ENCODE measurements at regions not wholly inside any gene's neighbourhood (a gene's known extent, or its start where the extent isn't known, plus 50 kb on each side); places are given as distances from the start of the nearest gene placed in this dataset.

DNA sequence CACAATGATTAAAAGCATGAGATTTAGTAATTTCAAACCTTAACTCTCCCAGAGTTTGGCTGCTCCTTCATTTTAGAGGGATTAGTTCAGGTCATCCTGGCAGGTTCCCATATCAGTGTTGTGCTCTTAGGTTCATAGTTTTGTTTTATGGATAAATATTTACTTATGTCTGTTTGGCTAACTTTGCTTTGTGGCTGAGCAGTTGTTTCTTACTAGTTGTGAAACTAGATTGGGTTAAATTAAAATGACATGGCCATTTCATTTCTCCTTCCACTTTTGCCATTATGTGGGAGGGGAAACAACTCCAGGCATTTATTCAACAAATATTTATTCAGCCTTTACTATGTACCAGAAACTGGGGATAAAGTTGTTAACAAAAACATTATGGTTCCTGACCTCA lies 158.8 kb downstream of the TMTC3 start:
- no peak overlapping the region for H3K9ac ChIP-seq
- H2AFZ ChIP-seq: no peak overlapping the region
- TF ChIP-seq, protein P1, sequence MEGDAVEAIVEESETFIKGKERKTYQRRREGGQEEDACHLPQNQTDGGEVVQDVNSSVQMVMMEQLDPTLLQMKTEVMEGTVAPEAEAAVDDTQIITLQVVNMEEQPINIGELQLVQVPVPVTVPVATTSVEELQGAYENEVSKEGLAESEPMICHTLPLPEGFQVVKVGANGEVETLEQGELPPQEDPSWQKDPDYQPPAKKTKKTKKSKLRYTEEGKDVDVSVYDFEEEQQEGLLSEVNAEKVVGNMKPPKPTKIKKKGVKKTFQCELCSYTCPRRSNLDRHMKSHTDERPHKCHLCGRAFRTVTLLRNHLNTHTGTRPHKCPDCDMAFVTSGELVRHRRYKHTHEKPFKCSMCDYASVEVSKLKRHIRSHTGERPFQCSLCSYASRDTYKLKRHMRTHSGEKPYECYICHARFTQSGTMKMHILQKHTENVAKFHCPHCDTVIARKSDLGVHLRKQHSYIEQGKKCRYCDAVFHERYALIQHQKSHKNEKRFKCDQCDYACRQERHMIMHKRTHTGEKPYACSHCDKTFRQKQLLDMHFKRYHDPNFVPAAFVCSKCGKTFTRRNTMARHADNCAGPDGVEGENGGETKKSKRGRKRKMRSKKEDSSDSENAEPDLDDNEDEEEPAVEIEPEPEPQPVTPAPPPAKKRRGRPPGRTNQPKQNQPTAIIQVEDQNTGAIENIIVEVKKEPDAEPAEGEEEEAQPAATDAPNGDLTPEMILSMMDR (IDR thresholded peaks at IDR 0.05): no peak
- H3K27ac ChIP-seq: no peak overlapping the region
- no peaks in the 10 kb centered on the region for H3K9me3 ChIP-seq (ENCODE audit: control insufficient read depth, low read length)
- no peak overlapping the region for H3K4me3 ChIP-seq (ENCODE audit: low read depth, low read length)
- H3K36me3 ChIP-seq (ENCODE audit: control insufficient read depth, insufficient read depth, low read length): no peaks in the 10 kb centered on the region
- H3K4me2 ChIP-seq (ENCODE audit: low read length): no peak overlapping the region
- H3K79me2 ChIP-seq: no peaks in the 10 kb centered on the region
- no peaks in the 10 kb centered on the region for H3K4me1 ChIP-seq
- H3K27me3 ChIP-seq (ENCODE audit: control insufficient read depth, insufficient read depth, low read length): no peaks in the 10 kb centered on the region

DNA sequence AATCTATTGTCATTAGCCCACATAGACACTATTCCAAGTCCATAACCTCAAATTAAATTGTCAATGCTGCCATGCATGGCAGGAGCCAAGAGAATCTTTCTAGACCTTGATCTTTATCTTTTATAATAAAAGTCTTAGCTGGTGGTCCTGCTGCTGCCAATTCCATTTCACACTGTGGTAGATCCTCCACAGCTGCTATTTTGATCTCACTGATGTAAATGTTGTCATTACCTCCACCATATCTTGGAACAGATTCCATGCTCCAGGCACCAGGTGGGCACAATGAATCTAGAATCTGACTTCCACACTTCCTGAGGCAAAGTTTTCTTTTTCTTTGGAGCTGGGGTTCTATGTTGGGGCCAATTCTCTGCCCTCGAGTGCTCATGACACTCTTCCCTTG lies 161.2 kb downstream of the TMTC3 start:
- Histone ChIP-seq H3K9ac (no peak overlapping the region), H3K36me3 (ENCODE audit: control insufficient read depth, insufficient read depth, low read length) (no peaks in the 10 kb centered on the region), H3K27ac (no peak overlapping the region), H3K4me1 (no peaks in the 10 kb centered on the region), H3K9me3 (ENCODE audit: control insufficient read depth, low read length) (no peaks in the 10 kb centered on the region), H3K4me2 (ENCODE audit: low read length) (no peak overlapping the region), H3K27me3 (ENCODE audit: control insufficient read depth, insufficient read depth, low read length) (no peaks in the 10 kb centered on the region), H3K79me2 (no peaks in the 10 kb centered on the region), H2AFZ (no peak overlapping the region), H3K4me3 (ENCODE audit: low read depth, low read length) (no peak overlapping the region)
- TF ChIP-seq, protein P1 (IDR thresholded peaks at IDR 0.05): no peak

DNA sequence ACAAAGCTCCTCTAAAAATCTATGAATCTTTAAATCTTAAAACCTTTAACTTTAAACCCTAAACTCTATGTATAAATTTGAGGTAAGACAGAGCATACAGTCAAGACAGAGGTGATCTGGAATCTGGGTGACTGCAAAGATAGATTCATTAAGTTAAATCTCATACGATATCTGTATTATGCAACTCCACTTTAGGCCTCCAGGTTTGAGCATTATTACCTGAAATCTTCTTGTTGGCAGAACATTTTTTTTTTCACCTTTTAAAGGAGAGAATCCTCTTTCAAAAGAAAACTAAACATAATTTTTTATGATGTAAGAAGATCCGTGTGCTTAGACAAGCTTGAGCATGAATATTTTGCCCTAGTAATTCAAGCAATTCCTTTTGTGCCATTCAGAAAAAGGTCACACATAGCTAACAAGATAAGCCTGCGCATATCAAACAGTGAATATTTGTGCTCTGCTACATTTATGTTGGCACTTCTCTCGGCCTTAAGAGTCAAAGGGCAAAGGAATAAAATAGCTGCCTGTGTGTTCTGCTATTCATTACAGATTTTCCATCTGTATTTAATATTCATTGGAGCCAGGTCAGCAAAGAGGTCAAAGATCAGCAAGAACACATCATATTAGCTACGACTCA lies 163.3 kb downstream of the TMTC3 start:
- Histone ChIP-seq H3K4me3 (ENCODE audit: low read depth, low read length) (no peak overlapping the region), H3K27me3 (ENCODE audit: control insufficient read depth, insufficient read depth, low read length) (no peaks in the 10 kb centered on the region), H3K36me3 (ENCODE audit: control insufficient read depth, insufficient read depth, low read length) (no peaks in the 10 kb centered on the region), H3K9me3 (ENCODE audit: control insufficient read depth, low read length) (no peaks in the 10 kb centered on the region), H3K79me2 (no peaks in the 10 kb centered on the region), H3K9ac (no peak overlapping the region), H2AFZ (no peak overlapping the region), H3K4me2 (ENCODE audit: low read length) (no peak overlapping the region), H3K27ac (no peak overlapping the region), H3K4me1 (no peaks in the 10 kb centered on the region)
- TF ChIP-seq, protein P1 (IDR thresholded peaks at IDR 0.05): no peak

DNA sequence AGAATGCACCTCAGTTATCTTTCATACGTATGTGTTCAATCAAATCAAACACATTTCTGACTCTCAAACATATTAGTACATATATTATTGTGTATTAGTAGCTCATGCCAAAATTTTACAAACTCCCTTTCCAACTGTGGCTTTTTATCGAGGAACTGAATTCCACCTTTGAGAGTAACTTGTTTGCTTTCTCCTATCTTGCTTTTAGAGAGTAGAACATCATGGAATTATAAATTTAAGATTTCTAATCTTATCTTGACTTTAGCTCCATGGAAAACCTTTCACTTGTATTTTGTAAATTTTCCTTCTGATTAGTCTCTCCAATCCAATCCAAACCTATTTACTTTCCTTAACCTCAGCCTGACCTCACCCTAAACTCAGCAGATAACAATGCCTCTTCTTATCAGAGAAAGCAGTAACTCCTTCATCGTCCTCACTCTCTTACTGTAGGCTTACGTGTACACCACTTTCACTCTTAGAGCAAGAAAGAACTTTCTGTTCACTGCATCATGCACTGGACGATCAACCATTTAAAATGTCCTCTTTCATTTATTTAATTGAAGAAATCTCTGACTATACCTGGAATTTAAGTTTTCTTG lies 164.5 kb downstream of the TMTC3 start:
- Histone ChIP-seq H3K4me3 (ENCODE audit: low read depth, low read length) (no peak overlapping the region), H3K79me2 (no peaks in the 10 kb centered on the region), H3K9me3 (ENCODE audit: control insufficient read depth, low read length) (no peaks in the 10 kb centered on the region), H3K27ac (no peak overlapping the region), H3K4me2 (ENCODE audit: low read length) (no peak overlapping the region), H2AFZ (no peak overlapping the region), H3K4me1 (no peaks in the 10 kb centered on the region), H3K36me3 (ENCODE audit: control insufficient read depth, insufficient read depth, low read length) (no peaks in the 10 kb centered on the region), H3K9ac (no peak overlapping the region), H3K27me3 (ENCODE audit: control insufficient read depth, insufficient read depth, low read length) (no peaks in the 10 kb centered on the region)
- TF ChIP-seq, protein P1 (IDR thresholded peaks at IDR 0.05): no peak

DNA sequence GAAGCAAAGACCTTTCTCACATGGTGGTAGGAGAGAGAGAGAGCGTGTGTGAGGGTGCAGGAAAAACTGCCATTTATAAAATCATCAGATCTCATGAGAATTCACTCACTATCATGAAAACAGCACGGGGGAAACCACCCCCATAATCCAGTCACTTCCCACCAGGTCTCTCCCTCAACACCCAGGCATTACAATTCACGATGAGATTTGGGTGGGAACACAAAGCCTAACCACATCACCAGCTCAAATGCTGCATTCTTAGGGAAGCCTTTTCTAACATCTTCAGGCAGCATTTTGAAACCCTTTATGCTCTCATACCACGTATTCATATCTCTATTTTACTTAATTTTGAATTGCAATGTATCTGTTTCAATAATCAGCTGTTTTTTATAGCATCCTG lies 165.9 kb downstream of the TMTC3 start:
- Histone ChIP-seq H3K9ac (no peak overlapping the region), H3K4me1 (no peaks in the 10 kb centered on the region), H3K27ac (no peak overlapping the region), H3K79me2 (no peaks in the 10 kb centered on the region), H3K36me3 (ENCODE audit: control insufficient read depth, insufficient read depth, low read length) (no peaks in the 10 kb centered on the region), H2AFZ (no peak overlapping the region), H3K4me2 (ENCODE audit: low read length) (no peak overlapping the region), H3K4me3 (ENCODE audit: low read depth, low read length) (no peak overlapping the region), H3K27me3 (ENCODE audit: control insufficient read depth, insufficient read depth, low read length) (no peaks in the 10 kb centered on the region), H3K9me3 (ENCODE audit: control insufficient read depth, low read length) (no peaks in the 10 kb centered on the region)
- TF ChIP-seq, protein P1 (IDR thresholded peaks at IDR 0.05): no peak

Data from parathyroid adenoma (tissue), 2 donors.